ENCODE measurements at regions not wholly inside any gene's neighbourhood (a gene's known extent, or its start where the extent isn't known, plus 50 kb on each side); places are given as distances from the start of the nearest gene placed in this dataset.

DNA sequence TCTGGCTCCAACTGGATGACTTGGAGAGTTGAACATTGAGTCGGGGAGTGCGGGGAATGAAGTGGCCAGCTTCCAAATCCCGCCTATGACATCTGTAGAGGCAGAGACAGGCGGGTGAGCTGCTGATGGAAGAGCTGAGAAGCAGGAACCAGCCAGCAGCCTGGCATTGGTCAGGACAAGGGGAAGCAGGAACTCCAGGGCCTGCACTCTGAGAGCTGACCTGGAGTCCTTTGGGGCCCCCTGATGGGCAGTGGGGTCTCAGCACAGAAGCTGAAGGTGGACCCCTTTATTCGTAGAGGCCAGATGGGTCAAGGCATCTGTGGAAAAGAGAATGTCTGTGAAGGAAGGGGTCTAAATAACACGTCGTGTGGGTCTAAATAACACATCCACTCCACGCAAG is 57.0 kb downstream of the SEC61G start:
- H3K4me3 Mint-ChIP-seq = no peak overlapping the region
- CTCF ChIA-PET = no interaction called here
- no peaks in the 10 kb centered on the region for H3K4me1 Mint-ChIP-seq
- Histone ChIP-seq H4K20me1 (ENCODE audit: control insufficient read depth, insufficient read depth, low read length, poor library complexity, severe bottlenecking) (no peaks in the 10 kb centered on the region), H3K27ac (ENCODE audit: low read length in 2 of 2) (no peak overlapping the region), H2AFZ (ENCODE audit: insufficient read depth, low read depth, low read length, poor library complexity, severe bottlenecking) (no peak overlapping the region), H3K9ac (ENCODE audit: low read length) (no peak overlapping the region), H3K36me3 (replicated peaks in 1 of 2; ENCODE audit: control extremely low read depth in 1 of 2, control insufficient read depth in 1 of 2, extremely low read depth in 1 of 2, insufficient read depth in 2 of 2, low read length in 1 of 2) (no peaks in the 10 kb centered on the region), H3K9me3 (ENCODE audit: control extremely low read depth in 1 of 3, control insufficient read depth in 2 of 3, insufficient read depth in 1 of 3, low read length in 2 of 3) (peaks cover 0 to 5% (median 0%) of the 10 kb centered on the region in 3 donors), H3K4me1 (ENCODE audit: control insufficient read depth in 2 of 2, insufficient read depth in 2 of 2, low read length in 2 of 2) (no peaks in the 10 kb centered on the region), H3K27me3 (replicated peaks in 1 of 4; ENCODE audit: control extremely low read depth in 1 of 4, control insufficient read depth in 3 of 4, insufficient read depth in 4 of 4, low read length in 3 of 4) (no peaks in the 10 kb centered on the region), H3K79me2 (ENCODE audit: control insufficient read depth, insufficient read depth, low read length) (no peaks in the 10 kb centered on the region), H3K4me3 (ENCODE audit: control extremely low read depth in 1 of 5, extremely low read depth in 1 of 5, insufficient read depth in 1 of 5, low read depth in 2 of 5, low read length in 4 of 5) (no peak overlapping the region), H3K4me2 (replicated peaks; ENCODE audit: low read depth, low read length, poor library complexity, severe bottlenecking) (no peak overlapping the region)
- H3K9me3 Mint-ChIP-seq (ENCODE audit: insufficient read depth) = no peaks in the 10 kb centered on the region
- ATAC-seq (ENCODE audit: low read depth) (no peak), DNase-seq (no peak)
- H3K27ac Mint-ChIP-seq = no peak overlapping the region
- 85% methylated on average over 7 of the region's 8 CpGs for WGBS (ENCODE audit: insufficient coverage)
- H3K27me3 Mint-ChIP-seq = peaks cover 3% of the 10 kb centered on the region
- TF ChIP-seq, protein P1, sequence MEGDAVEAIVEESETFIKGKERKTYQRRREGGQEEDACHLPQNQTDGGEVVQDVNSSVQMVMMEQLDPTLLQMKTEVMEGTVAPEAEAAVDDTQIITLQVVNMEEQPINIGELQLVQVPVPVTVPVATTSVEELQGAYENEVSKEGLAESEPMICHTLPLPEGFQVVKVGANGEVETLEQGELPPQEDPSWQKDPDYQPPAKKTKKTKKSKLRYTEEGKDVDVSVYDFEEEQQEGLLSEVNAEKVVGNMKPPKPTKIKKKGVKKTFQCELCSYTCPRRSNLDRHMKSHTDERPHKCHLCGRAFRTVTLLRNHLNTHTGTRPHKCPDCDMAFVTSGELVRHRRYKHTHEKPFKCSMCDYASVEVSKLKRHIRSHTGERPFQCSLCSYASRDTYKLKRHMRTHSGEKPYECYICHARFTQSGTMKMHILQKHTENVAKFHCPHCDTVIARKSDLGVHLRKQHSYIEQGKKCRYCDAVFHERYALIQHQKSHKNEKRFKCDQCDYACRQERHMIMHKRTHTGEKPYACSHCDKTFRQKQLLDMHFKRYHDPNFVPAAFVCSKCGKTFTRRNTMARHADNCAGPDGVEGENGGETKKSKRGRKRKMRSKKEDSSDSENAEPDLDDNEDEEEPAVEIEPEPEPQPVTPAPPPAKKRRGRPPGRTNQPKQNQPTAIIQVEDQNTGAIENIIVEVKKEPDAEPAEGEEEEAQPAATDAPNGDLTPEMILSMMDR (IDR thresholded peaks at IDR 0.05) = no peak
- no peak for TF ChIP-seq EZH2 (IDR thresholded peaks at IDR 0.05; ENCODE audit: borderline replicate concordance, insufficient read depth, low read depth, low read length, poor library complexity, severe bottlenecking)
- intact Hi-C loops (cut with micrococcal nuclease) = no loop called here
- POLR2A ChIA-PET = no interaction called here

DNA sequence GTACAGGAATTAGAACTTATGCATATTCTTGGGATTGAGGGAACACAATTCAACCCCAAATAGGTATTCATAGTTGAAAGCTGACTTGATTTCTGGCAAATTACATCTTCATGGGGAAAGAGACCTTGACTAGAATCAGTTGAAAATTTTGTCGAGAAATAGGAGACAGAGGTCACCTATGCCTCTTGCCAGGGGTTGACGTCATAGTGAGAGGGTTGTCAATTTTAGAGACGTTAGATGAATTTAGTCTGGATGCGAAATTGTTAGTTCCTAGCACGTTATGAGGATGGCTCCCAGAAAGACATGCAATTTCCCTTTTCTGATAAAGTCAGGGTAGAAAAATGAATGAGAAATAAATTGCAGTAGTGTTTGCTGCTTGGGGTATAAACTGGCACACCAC is 59.3 kb downstream of the SEC61G start:
- DNase-seq (no peak), ATAC-seq (ENCODE audit: low read depth) (no peak)
- no peaks in the 10 kb centered on the region for H3K4me1 Mint-ChIP-seq
- Histone ChIP-seq H3K79me2 (ENCODE audit: control insufficient read depth, insufficient read depth, low read length) (no peaks in the 10 kb centered on the region), H2AFZ (ENCODE audit: insufficient read depth, low read depth, low read length, poor library complexity, severe bottlenecking) (no peak overlapping the region), H4K20me1 (ENCODE audit: control insufficient read depth, insufficient read depth, low read length, poor library complexity, severe bottlenecking) (no peaks in the 10 kb centered on the region), H3K27me3 (replicated peaks in 1 of 4; ENCODE audit: control extremely low read depth in 1 of 4, control insufficient read depth in 3 of 4, insufficient read depth in 4 of 4, low read length in 3 of 4) (no peaks in the 10 kb centered on the region), H3K27ac (ENCODE audit: low read length in 2 of 2) (no peak overlapping the region), H3K9me3 (ENCODE audit: control extremely low read depth in 1 of 3, control insufficient read depth in 2 of 3, insufficient read depth in 1 of 3, low read length in 2 of 3) (peaks cover 0 to 5% (median 0%) of the 10 kb centered on the region in 3 donors), H3K36me3 (replicated peaks in 1 of 2; ENCODE audit: control extremely low read depth in 1 of 2, control insufficient read depth in 1 of 2, extremely low read depth in 1 of 2, insufficient read depth in 2 of 2, low read length in 1 of 2) (no peaks in the 10 kb centered on the region), H3K4me3 (ENCODE audit: control extremely low read depth in 1 of 5, extremely low read depth in 1 of 5, insufficient read depth in 1 of 5, low read depth in 2 of 5, low read length in 4 of 5) (no peak overlapping the region), H3K9ac (ENCODE audit: low read length) (no peak overlapping the region), H3K4me2 (replicated peaks; ENCODE audit: low read depth, low read length, poor library complexity, severe bottlenecking) (no peak overlapping the region), H3K4me1 (ENCODE audit: control insufficient read depth in 2 of 2, insufficient read depth in 2 of 2, low read length in 2 of 2) (no peaks in the 10 kb centered on the region)
- POLR2A ChIA-PET = no interaction called here
- no peaks in the 10 kb centered on the region for H3K9me3 Mint-ChIP-seq (ENCODE audit: insufficient read depth)
- 97% methylated on average over 4 of the region's 5 CpGs for WGBS (ENCODE audit: insufficient coverage)
- CTCF ChIA-PET = no interaction called here
- no peak for TF ChIP-seq EZH2 (IDR thresholded peaks at IDR 0.05; ENCODE audit: borderline replicate concordance, insufficient read depth, low read depth, low read length, poor library complexity, severe bottlenecking)
- TF ChIP-seq, protein P1 (IDR thresholded peaks at IDR 0.05) = no peak
- intact Hi-C loops (cut with micrococcal nuclease) = no loop called here
- H3K4me3 Mint-ChIP-seq = no peak overlapping the region
- H3K27ac Mint-ChIP-seq = no peak overlapping the region
- no peaks in the 10 kb centered on the region for H3K27me3 Mint-ChIP-seq
